Chondrocyte (in vitro differentiated cells): ENCODE measurements at regions not wholly inside any gene's neighbourhood (a gene's known extent, or its start where the extent isn't known, plus 50 kb on each side); places are given as distances from the start of the nearest gene placed in this dataset.
A peak's percentile ranks its signal among the peaks of the same experiment; 100 is the strongest.

ENCODE experiments used
- DNase-seq: peaks from one replicate; pipeline ENCODE4 v3.0.0; 2021; ENCODE audit warnings: mixed read lengths, low spot score
- H3K27ac Mint-ChIP-seq: one replicate; pipeline ENCODE4 v1.8.0; 2021; ENCODE audit warnings: mild to moderate bottlenecking, moderate library complexity, mixed read lengths; ENCODE audit not compliant: unreplicated experiment
- H3K27me3 Mint-ChIP-seq: 2 replicates; pipeline ENCODE4 v1.8.0; 2021; ENCODE audit warnings: low read depth, mixed read lengths
- H3K36me3 Mint-ChIP-seq: 2 replicates; pipeline ENCODE4 v1.8.0; 2021; ENCODE audit warnings: low read depth, mixed read lengths
- H3K4me1 Mint-ChIP-seq: 2 replicates; pipeline ENCODE4 v1.8.0; 2021; ENCODE audit warnings: low read depth, mild to moderate bottlenecking, mixed read lengths
- H3K4me3 Mint-ChIP-seq: one replicate; pipeline ENCODE4 v1.8.0; 2021; ENCODE audit warnings: mild to moderate bottlenecking, moderate library complexity, mixed read lengths; ENCODE audit not compliant: unreplicated experiment
- H3K9me3 Mint-ChIP-seq: 2 replicates; pipeline ENCODE4 v1.8.0; 2021; ENCODE audit warnings: low read depth, mixed read lengths
- CTCF ChIP-seq: fragments of 200-600 bp; sonication (generic); IDR thresholded peaks from 2 replicates; pipeline ENCODE4 v1.5.0; 2021; ENCODE audit warnings: antibody characterized with exemption, mild to moderate bottlenecking, moderate library complexity

DNA sequence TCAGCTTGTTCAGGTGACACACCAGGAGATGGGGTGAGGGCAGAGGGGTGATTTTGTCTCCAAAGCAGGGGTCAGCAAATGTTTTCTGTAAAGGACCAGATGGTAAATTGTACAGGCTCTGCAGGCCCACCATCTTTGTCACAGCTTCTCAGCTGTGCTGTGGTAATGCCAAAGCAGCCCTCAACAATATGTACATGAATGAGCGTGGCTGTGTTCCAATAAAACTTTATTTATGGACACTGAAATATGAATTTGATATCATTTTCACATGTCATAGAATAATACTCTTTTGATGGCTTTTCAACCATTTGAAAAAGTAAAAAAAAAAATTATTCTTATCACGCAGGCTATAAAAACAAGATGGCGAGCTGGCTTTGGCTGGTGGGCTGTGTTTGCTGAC is 206.4 kb upstream of the RPL38 start:
- no peaks in the 10 kb centered on the region for H3K36me3 Mint-ChIP-seq
- H3K27me3 Mint-ChIP-seq, result peaks cover 28% of the 10 kb centered on the region
- H3K4me3 Mint-ChIP-seq, result no peak overlapping the region
- no peaks in the 10 kb centered on the region for H3K4me1 Mint-ChIP-seq
- no peak for DNase-seq
- TF ChIP-seq CTCF, result no peak
- H3K27ac Mint-ChIP-seq, result no peak overlapping the region
- H3K9me3 Mint-ChIP-seq, result no peaks in the 10 kb centered on the region

DNA sequence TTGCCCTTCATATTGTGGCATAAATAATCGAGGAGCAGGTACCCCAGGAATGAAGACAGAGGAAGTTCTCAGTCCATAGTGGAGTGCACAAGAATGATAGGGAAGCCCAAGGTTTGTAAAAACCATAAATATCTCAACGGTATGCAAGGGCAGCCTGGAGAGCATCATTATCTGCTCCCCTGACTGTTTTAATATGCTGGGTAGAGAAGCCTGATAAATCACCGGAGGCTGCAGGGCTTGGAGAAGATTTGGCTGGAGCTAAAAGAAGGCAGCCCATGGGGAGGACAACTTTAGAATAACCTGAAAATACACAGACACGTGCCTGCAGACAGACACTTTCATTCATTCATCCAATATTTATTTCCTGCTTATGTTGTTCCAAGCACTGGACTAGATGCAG is 205.2 kb upstream of the RPL38 start:
- H3K4me1 Mint-ChIP-seq, result no peaks in the 10 kb centered on the region
- H3K27me3 Mint-ChIP-seq, result peaks cover 22% of the 10 kb centered on the region
- TF ChIP-seq CTCF, result no peak
- H3K4me3 Mint-ChIP-seq, result no peak overlapping the region
- no peak for DNase-seq
- H3K9me3 Mint-ChIP-seq, result no peaks in the 10 kb centered on the region
- H3K27ac Mint-ChIP-seq, result no peak overlapping the region
- no peaks in the 10 kb centered on the region for H3K36me3 Mint-ChIP-seq

DNA sequence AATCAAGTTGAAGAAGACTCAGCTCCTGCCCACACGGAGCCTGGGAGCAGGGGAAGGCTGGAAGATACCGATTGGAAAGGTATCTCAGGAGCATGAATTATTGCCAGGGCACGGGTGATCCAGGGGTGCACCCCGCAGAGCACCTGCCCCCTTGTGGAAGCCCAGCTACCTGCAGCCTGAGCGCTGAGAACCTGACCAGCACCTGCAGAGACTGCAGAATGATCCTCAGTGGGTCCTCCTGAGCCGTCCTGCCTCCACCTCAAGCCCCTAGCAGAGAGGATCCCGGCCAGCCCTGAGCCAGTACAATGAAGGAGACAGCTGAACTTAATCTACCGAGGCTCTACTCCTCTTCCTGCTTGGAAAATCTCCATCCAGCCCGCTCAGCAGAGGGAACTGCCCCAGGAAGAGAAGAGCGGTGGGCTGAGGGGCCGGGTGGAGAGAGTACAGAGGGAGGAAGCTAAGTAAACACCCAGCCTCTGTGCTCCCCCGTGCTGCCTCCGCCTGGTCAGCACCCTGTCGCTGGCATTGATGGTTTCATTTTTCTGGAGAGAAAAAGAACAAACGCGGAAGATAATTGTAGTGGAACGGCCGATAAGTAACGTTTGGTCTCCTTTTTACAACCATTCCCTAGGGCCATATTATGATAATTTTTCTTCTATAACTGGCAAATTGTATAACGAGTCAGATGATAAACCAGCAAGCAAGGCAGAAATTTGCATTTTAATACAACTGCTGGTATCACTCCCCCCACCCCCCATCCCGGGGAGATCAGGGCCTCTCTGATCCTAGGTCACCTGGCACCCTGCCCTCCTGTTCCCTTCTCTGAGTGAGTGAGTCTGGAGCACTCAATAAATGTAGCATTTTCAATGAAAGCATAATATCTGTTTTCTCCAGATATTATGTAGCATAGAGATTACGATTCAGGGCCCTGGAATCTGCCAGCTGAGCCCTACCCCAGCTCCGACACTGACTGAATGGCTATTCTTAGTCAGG is 204.5 kb upstream of the RPL38 start:
- no peak for DNase-seq
- H3K4me3 Mint-ChIP-seq, result no peak overlapping the region

DNA sequence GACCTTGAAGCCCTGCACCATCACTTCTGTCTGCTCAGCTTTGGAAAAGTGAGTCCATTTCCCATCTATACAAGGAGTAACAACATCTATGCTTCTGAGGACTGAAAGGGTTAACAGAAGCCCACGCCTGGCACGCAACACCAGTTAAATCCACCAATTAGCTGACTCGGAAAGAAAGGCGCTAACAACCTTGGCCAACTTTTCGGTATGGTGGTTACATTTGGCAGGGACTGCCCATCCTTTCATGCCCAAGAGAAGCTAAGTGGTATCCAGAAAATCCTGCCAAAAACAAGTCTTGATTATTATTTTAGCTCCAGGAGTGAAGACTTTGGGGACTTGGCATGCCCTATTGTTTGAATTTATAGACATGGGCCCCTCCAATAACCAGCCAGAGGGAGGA is 202.3 kb upstream of the RPL38 start:
- H3K27me3 Mint-ChIP-seq, result peaks cover 37% of the 10 kb centered on the region
- no peaks in the 10 kb centered on the region for H3K4me1 Mint-ChIP-seq
- no peak overlapping the region for H3K27ac Mint-ChIP-seq
- H3K4me3 Mint-ChIP-seq, result no peak overlapping the region
- DNase-seq, result no peak
- no peak for TF ChIP-seq CTCF
- H3K9me3 Mint-ChIP-seq, result no peaks in the 10 kb centered on the region
- H3K36me3 Mint-ChIP-seq, result no peaks in the 10 kb centered on the region

More for the DNA sequence above, 204.5 kb upstream of the RPL38 start:
- Mint-ChIP-seq H3K27me3 (peaks cover 28% of the 10 kb centered on the region), H3K36me3 (no peaks in the 10 kb centered on the region), H3K4me1 (no peaks in the 10 kb centered on the region), H3K27ac (no peak overlapping the region), H3K9me3 (no peaks in the 10 kb centered on the region)
- TF ChIP-seq CTCF, result peak; percentile 74

GRCh38 chr17:74002241-74002640 is 201.2 kb upstream of the RPL38 start:
- peak; percentile 32 for DNase-seq
- H3K4me1 Mint-ChIP-seq, result no peaks in the 10 kb centered on the region
- peaks cover 40% of the 10 kb centered on the region for H3K27me3 Mint-ChIP-seq
- no peak overlapping the region for H3K27ac Mint-ChIP-seq
- H3K4me3 Mint-ChIP-seq, result no peak overlapping the region
- TF ChIP-seq CTCF, result no peak
- H3K9me3 Mint-ChIP-seq, result no peaks in the 10 kb centered on the region
- H3K36me3 Mint-ChIP-seq, result no peaks in the 10 kb centered on the region
